Bronchial epithelial cell (primary cell): ENCODE measurements at regions not wholly inside any gene's neighbourhood (a gene's known extent, or its start where the extent isn't known, plus 50 kb on each side); places are given as distances from the start of the nearest gene placed in this dataset.
A peak's percentile ranks its signal among the peaks of the same experiment; 100 is the strongest.

Source experiments
- DNase-seq: peaks from one replicate; pipeline ENCODE4 v3.0.0-alpha.2; 2010; ENCODE audit warnings: low read depth
- FAIRE-seq: peaks from 2 replicates; lab custom pipeline; 2011; peaks lifted over from hg19 to GRCh38; lab: Jason Lieb, UNC
- H3K27me3 ChIP-seq: 2 replicates; pipeline ENCODE4 v1.5.1; 2011; ENCODE audit warnings: low read length; ENCODE audit not compliant: control insufficient read depth, insufficient read depth
- H3K36me3 ChIP-seq: 2 replicates; pipeline ENCODE4 v1.5.1; 2011; ENCODE audit warnings: low read length; ENCODE audit not compliant: control insufficient read depth, insufficient read depth
- H3K4me3 ChIP-seq: 2 replicates; pipeline ENCODE4 v1.5.1; 2011; ENCODE audit warnings: mild to moderate bottlenecking, low read depth, low read length, control low read depth
- CTCF ChIP-seq: IDR thresholded peaks from 2 replicates; pipeline ENCODE4 v1.5.1; 2011; ENCODE audit warnings: mild to moderate bottlenecking, moderate library complexity, low read length, control low read depth, inconsistent platforms; ENCODE audit not compliant: insufficient read depth, severe bottlenecking

DNA sequence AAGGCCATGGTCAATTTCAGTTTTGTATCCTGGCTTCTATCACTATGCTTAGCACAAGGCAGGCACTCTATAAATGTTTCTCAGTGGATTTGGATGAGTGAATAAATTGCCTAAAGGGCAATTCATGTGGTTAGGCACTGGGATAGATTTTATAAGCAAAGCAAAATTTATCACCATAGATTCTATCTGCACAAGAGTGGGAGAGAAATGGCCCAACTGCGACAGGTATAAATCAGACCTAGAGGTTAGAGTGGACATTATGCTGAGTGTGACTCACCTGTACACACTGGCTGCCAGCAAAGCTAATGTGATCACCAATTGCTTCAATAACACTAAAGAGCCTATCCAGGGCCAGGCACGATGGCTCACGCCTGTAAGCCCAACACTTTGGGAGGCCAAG lies 514.0 kb downstream of the BUD13 start:
- FAIRE-seq = no peak
- H3K4me3 ChIP-seq = no peak overlapping the region
- TF ChIP-seq CTCF = no peak
- no peaks in the 10 kb centered on the region for H3K27me3 ChIP-seq
- DNase-seq = no peak
- no peaks in the 10 kb centered on the region for H3K36me3 ChIP-seq

- H3K27me3 ChIP-seq = no peaks in the 10 kb centered on the region
- DNase-seq = no peak
- no peak overlapping the region for H3K4me3 ChIP-seq
- FAIRE-seq = no peak
- no peaks in the 10 kb centered on the region for H3K36me3 ChIP-seq
- TF ChIP-seq CTCF = no peak
Observed at GRCh38 chr11:116257883-116258282, 514.9 kb downstream of the BUD13 start.

DNA sequence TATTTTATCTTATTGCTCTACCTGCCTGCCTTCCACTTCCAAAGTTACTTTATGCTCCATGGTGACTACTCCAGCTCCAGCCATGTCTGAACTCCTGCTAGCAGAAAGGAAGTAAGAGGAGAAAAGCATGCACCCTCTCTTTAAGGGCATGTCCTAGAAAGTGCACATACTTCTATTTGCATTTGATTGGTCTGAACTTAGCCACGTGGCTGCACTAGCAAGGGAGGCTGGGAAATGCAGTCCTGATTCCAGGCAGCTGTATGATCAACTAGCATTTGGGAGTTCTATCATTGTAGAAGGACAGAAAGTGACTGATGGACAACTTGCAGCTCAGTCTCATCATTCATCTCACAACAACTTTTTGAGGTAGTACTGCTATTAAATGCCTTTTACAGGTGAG lies 515.7 kb downstream of the BUD13 start:
- DNase-seq (peak; percentile 1), FAIRE-seq (peak; percentile 7)
- Histone ChIP-seq H3K4me3 (no peak overlapping the region), H3K27me3 (no peaks in the 10 kb centered on the region), H3K36me3 (no peaks in the 10 kb centered on the region)
- TF ChIP-seq CTCF = no peak

- TF ChIP-seq CTCF = no peak
Observed at GRCh38 chr11:116256215-116256614, 516.6 kb downstream of the BUD13 start.

DNA sequence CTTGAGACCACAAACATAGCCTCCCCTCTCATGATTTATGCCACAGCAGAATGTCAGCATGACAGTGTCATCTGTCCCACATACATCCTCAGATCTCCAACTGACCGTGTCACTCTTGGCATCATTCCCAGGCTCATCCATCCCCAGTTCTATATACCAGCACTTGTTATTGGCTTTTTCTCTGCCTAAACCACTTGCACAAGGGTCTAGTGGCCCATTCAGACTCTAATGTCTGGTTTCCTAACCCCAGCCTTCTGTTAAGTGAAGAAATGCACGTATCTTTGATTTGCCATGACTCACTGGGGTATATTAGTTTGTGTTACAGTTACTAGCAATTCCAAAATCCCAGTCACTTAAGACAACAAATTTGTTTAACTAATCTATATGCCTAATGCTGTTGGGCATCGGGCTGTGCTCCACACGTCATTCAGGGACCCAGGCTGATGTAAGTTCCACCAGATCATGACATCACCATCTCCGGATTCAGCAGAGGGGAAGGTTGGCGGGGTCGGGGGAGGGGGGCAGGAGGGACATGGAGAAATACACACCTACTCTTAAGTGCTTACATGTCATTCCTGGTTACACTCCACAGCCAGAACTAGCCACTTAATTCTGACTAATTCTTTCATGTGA lies 517.4 kb downstream of the BUD13 start:
- H3K36me3 ChIP-seq = no peaks in the 10 kb centered on the region
- TF ChIP-seq CTCF = no peak
- H3K27me3 ChIP-seq = no peaks in the 10 kb centered on the region
- FAIRE-seq = no peak
- no peak for DNase-seq
- H3K4me3 ChIP-seq = no peak overlapping the region

More at GRCh38 chr11:116256215-116256614, 516.6 kb downstream of the BUD13 start:
- DNase-seq (no peak), FAIRE-seq (no peak)
- no peak overlapping the region for H3K4me3 ChIP-seq
- H3K36me3 ChIP-seq = no peaks in the 10 kb centered on the region
- H3K27me3 ChIP-seq = no peaks in the 10 kb centered on the region

DNA sequence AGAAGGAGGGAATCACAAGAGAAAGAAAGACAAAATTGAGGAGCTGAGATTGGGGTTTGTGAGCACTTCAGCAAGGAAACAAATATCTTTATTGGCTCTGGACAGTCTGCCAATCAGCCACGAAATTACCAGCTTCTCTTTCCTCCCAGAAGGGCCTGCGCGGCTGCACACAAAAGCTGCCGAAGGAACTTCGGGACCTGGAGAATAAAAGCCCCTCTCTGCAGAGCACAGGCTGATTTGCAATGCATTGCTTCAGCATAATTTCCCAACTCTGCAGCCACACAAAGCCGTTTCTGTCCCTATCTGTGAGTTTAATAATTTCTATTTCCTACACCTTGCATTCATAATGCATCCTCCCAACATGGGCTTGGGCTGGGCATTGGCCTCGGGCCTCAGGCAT lies 522.6 kb downstream of the BUD13 start:
- DNase-seq (no peak), FAIRE-seq (no peak)
- TF ChIP-seq CTCF = no peak
- H3K36me3 ChIP-seq = no peaks in the 10 kb centered on the region
- H3K27me3 ChIP-seq = no peaks in the 10 kb centered on the region
- H3K4me3 ChIP-seq = no peak overlapping the region
